ENCODE measurements at regions not wholly inside any gene's neighbourhood (a gene's known extent, or its start where the extent isn't known, plus 50 kb on each side); places are given as distances from the start of the nearest gene placed in this dataset.

- TF ChIP-seq CTCF (IDR thresholded peaks at IDR 0.05; ENCODE audit: poor library complexity, severe bottlenecking) (no peak), SMC3 (conservative IDR thresholded peaks at IDR 0.05; ENCODE audit: poor library complexity) (no peak), REST (IDR thresholded peaks at IDR 0.05; ENCODE audit: borderline replicate concordance) (no peak), TAF1 (IDR thresholded peaks at IDR 0.05; ENCODE audit: low read depth) (no peak), POLR2AphosphoS5 (IDR thresholded peaks at IDR 0.05) (peak; percentile 53)
Measured at GRCh38 chr10:108655057-108655456, 1268.3 kb downstream of the XPNPEP1 start.
